HCT116 (cell line): ENCODE measurements at regions not wholly inside any gene's neighbourhood (a gene's known extent, or its start where the extent isn't known, plus 50 kb on each side); places are given as distances from the start of the nearest gene placed in this dataset.

Source experiments
- ATAC-seq: fragments of 200-7000 bp; cut with Tn5 transposase; 2 replicates; pipeline ENCODE4 v1.9.1; 2020; ENCODE audit warnings: mild to moderate bottlenecking, moderate library complexity
- BruUV-seq: library from RNA; stranded (reverse); fragments of 400-500 nt; replicated peaks from 2 replicates; lab custom pipeline; 2021; lab: Mats Ljungman, UMichigan
- CTCF ChIA-PET: fragments of 300-600 bp; sonication (Branson Sonifier 250); formaldehyde crosslinking; loops from one replicate; lab custom pipeline; 2021; ENCODE audit warnings: antibody characterized with exemption; lab: Charles Lee
- POLR2A ChIA-PET: fragments of 300-600, 350-600 bp; sonication (Branson Sonifier 250); formaldehyde crosslinking; loops from one replicate; lab custom pipeline; 2021; ENCODE audit warnings: antibody characterized with exemption; lab: Charles Lee
- RAD21 ChIA-PET, 2 experiments: fragments of 300-600 bp; sonication (Branson Sonifier 250); formaldehyde crosslinking; loops; one replicate each; lab custom pipeline; 2023; ENCODE audit warnings: low total read pairs in 2 of 2; ENCODE audit not compliant: uncharacterized antibody in 2 of 2, unreplicated experiment in 2 of 2, low non-redundant PET in 1 of 2; lab: Charles Lee
- DNase-seq: peaks from one replicate; pipeline ENCODE4 v3.0.0-alpha.2; 2010; ENCODE audit warnings: low read depth, low spot score
- H2AFZ ChIP-seq: fragments of 200-600 bp; shearing (Covaris generic), sonication (generic); 2 replicates; pipeline ENCODE4 v1.6.1; 2017; ENCODE audit warnings: low read depth, mixed run types, mixed read lengths, antibody characterized with exemption, low read length; ENCODE audit not compliant: poor library complexity, severe bottlenecking
- H3K27ac ChIP-seq: 2 replicates; pipeline ENCODE4 v1.5.1; 2012; ENCODE audit warnings: low read depth, low read length
- H3K27me3 ChIP-seq: fragments of 200-600 bp; sonication (generic); 2 replicates; pipeline ENCODE4 v1.6.1; 2016; ENCODE audit warnings: mixed run types, low read length, mixed read lengths; ENCODE audit not compliant: insufficient read depth
- H3K36me3 ChIP-seq, 2 experiments: fragments of 200-500 bp in 1 of 2; fragments of 200-600 bp in 1 of 2; sonication (Bioruptor generic) in 1 of 2; sonication (generic) in 1 of 2; 2 replicates each; pipeline versions ENCODE4 v1.5.1 to v1.6.1; 2014 to 2016; ENCODE audit warnings: low read length in 2 of 2, inconsistent platforms in 1 of 2, mixed read lengths in 1 of 2, mixed run types in 1 of 2; ENCODE audit not compliant: insufficient read depth in 2 of 2, control insufficient read depth in 1 of 2
- H3K4me1 ChIP-seq, 2 experiments: fragments of 200-600 bp in 1 of 2; sonication (generic) in 1 of 2; 2 replicates each; pipeline versions ENCODE4 v1.5.1 to v1.6.1; 2012 to 2017; ENCODE audit warnings: low read length in 2 of 2, inconsistent platforms in 1 of 2, mild to moderate bottlenecking in 1 of 2, mixed read lengths in 1 of 2, mixed run types in 1 of 2, moderate library complexity in 1 of 2; ENCODE audit not compliant: insufficient read depth in 2 of 2, control insufficient read depth in 1 of 2
- H3K4me2 ChIP-seq: fragments of 200-600 bp; sonication (generic); 2 replicates; pipeline ENCODE4 v1.6.1; 2017; ENCODE audit warnings: mixed run types, low read length, mixed read lengths
- H3K4me3 ChIP-seq, 2 experiments: fragments of 200-600 bp in 1 of 2; sonication (generic) in 1 of 2; replicated peaks in 1 of 2; 2 replicates each; pipeline ENCODE4 v1.5.1; 2011 to 2016; ENCODE audit warnings: low read length in 2 of 2, control low read depth in 1 of 2, low read depth in 1 of 2, mild to moderate bottlenecking in 1 of 2, mixed read lengths in 1 of 2, mixed run types in 1 of 2
- H3K79me2 ChIP-seq: fragments of 200-600 bp; sonication (generic); 2 replicates; pipeline ENCODE4 v1.6.1; 2017; ENCODE audit warnings: mild to moderate bottlenecking, mixed run types, low read length, moderate library complexity, mixed read lengths; ENCODE audit not compliant: insufficient read depth
- H3K9ac ChIP-seq: fragments of 200-600 bp; sonication (generic); 2 replicates; pipeline ENCODE4 v1.6.1; 2016; ENCODE audit warnings: low read length, mixed read lengths
- H3K9me2 ChIP-seq: fragments of 200-600 bp; sonication (generic), shearing (Covaris generic); 2 replicates; pipeline ENCODE4 v1.6.1; 2017; ENCODE audit warnings: mixed run types, mild to moderate bottlenecking, moderate library complexity; ENCODE audit not compliant: insufficient read depth
- H3K9me3 ChIP-seq, 2 experiments: fragments of 200-500 bp in 1 of 2; fragments of 200-600 bp in 1 of 2; sonication (Bioruptor generic) in 1 of 2; sonication (generic) in 1 of 2; 2 replicates each; pipeline ENCODE4 v1.6.1; 2014 to 2017; ENCODE audit warnings: low read length in 2 of 2, mixed read lengths in 2 of 2, inconsistent platforms in 1 of 2, low read depth in 1 of 2, mild to moderate bottlenecking in 1 of 2, mixed run types in 1 of 2, moderate library complexity in 1 of 2; ENCODE audit not compliant: control insufficient read depth in 1 of 2, insufficient read depth in 1 of 2
- H4K20me1 ChIP-seq: fragments of 200-600 bp; sonication (generic), shearing (Covaris generic); 2 replicates; pipeline ENCODE4 v1.6.1; 2017; ENCODE audit warnings: mixed run types, mild to moderate bottlenecking, moderate library complexity; ENCODE audit not compliant: insufficient read depth
- CBX3 ChIP-seq: IDR thresholded peaks from 2 replicates; pipeline ENCODE4 v1.6.1; 2012; ENCODE audit warnings: low read depth
- CEBPB ChIP-seq: IDR thresholded peaks from 2 replicates; pipeline ENCODE4 v1.6.1; 2012; ENCODE audit warnings: low read depth
- EZH2phosphoT487 ChIP-seq: fragments of 200-600 bp; IDR thresholded peaks from 2 replicates; pipeline ENCODE4 v1.6.1; 2018; ENCODE audit warnings: antibody characterized with exemption, borderline replicate concordance
- JUND ChIP-seq: IDR thresholded peaks from 2 replicates; pipeline ENCODE4 v1.6.1; 2012
- POLR2AphosphoS5 ChIP-seq: IDR thresholded peaks from 2 replicates; pipeline ENCODE4 v1.6.1; 2011; ENCODE audit warnings: mild to moderate bottlenecking, low read depth, low read length, moderate library complexity
- TCF7L2 ChIP-seq: IDR thresholded peaks from 2 replicates; pipeline ENCODE4 v1.7.0; 2011; ENCODE audit warnings: borderline replicate concordance, inconsistent platforms; ENCODE audit not compliant: insufficient read depth, insufficient read length; ENCODE audit errors: extremely low read depth
- ZBTB33 ChIP-seq: IDR thresholded peaks from 2 replicates; pipeline ENCODE4 v1.6.1; 2011; ENCODE audit warnings: mild to moderate bottlenecking, low read length, moderate library complexity; ENCODE audit not compliant: insufficient replicate concordance; ENCODE audit errors: extremely low read depth
- ZFX ChIP-seq: fragments of 450-650 bp; IDR thresholded peaks from 2 replicates; pipeline ENCODE4 v1.6.1; 2017
- intact Hi-C: fragments of 100-400 bp; cut with micrococcal nuclease; formaldehyde crosslinking; loops from 2 replicates; pipeline ENCODE4 v1.10.0; 2022

- ChIA-PET POLR2A (no interaction called here), RAD21 (no interaction called here)
- Histone ChIP-seq H3K27me3 (no peaks in the 10 kb centered on the region), H3K36me3 (no peaks in the 10 kb centered on the region), H4K20me1 (no peaks in the 10 kb centered on the region), H3K9me3 (no peaks in the 10 kb centered on the region; a peak in 1 of 4 replicates), H3K4me2 (no peak overlapping the region), H3K4me3 (no peak overlapping the region), H3K79me2 (no peaks in the 10 kb centered on the region)
- DNase-seq = no peak
- intact Hi-C loops = no loop called here
- TF ChIP-seq TCF7L2 = no peak
- no peak for TF ChIP-seq ZFX
- no peak for TF ChIP-seq CBX3
- TF ChIP-seq JUND = no peak
- TF ChIP-seq ZBTB33 = no peak
- TF ChIP-seq CEBPB = no peak
- TF ChIP-seq EZH2phosphoT487 = no peak
- no peak for TF ChIP-seq POLR2AphosphoS5
- TF ChIP-seq, all 23 proteins: peak for 0
- H3K4me1 ChIP-seq = peaks cover 16 to 45% of the 10 kb centered on the region in 2 experiments
- BruUV-seq = no TSS peak
- H2AFZ ChIP-seq = no peak overlapping the region
- ATAC-seq = no peak
- no peaks in the 10 kb centered on the region for H3K9me2 ChIP-seq
- CTCF ChIA-PET = no interaction called here
- no peak overlapping the region for H3K27ac ChIP-seq
- no peak overlapping the region for H3K9ac ChIP-seq
Measured at GRCh38 chr2:64777841-64778240, 124.1 kb upstream of the SERTAD2 start.
